T-cell (primary cell): ENCODE measurements at regions not wholly inside any gene's neighbourhood (a gene's known extent, or its start where the extent isn't known, plus 50 kb on each side); places are given as distances from the start of the nearest gene placed in this dataset.
"Not testable (repeated sequence)": the region's sequence is repeated elsewhere in the genome, so short reads cannot be mapped to it uniquely, and the experiment has no call there.

ENCODE experiments used
- ATAC-seq, 4 experiments: fragments of 200-7000 bp in 3 of 4; fragments of 150-1000 bp in 1 of 4; cut with Tn5 transposase; replicated peaks in 1 of 4; 1 replicate in 3 of 4; 2 replicates in 1 of 4; pipeline ENCODE4 v1.10.0; 2021; ENCODE audit warnings: moderate library complexity in 3 of 4, mild to moderate bottlenecking in 2 of 4, moderate number of reproducible peaks in 1 of 4
- CTCF ChIA-PET, 2 donors: fragments of 300-600 bp; sonication (Branson Sonifier 250); formaldehyde crosslinking; loops; one replicate each; lab custom pipeline; 2022; ENCODE audit warnings: antibody characterized with exemption in 2 of 2; lab: Charles Lee
- POLR2A ChIA-PET, 2 donors: fragments of 300-600 bp; sonication (Branson Sonifier 250); formaldehyde crosslinking; loops; one replicate each; lab custom pipeline; 2022; ENCODE audit warnings: antibody characterized with exemption in 2 of 2; lab: Charles Lee
- DNase-seq, 35 experiments: peaks; one replicate each; pipeline versions ENCODE4 v3.0.0 to v3.0.0-alpha.2; 2013 to 2023
- H3K27ac ChIP-seq: one replicate; pipeline ENCODE4 v1.5.1; 2013; ENCODE audit warnings: low read length
- H3K27me3 ChIP-seq, 2 experiments: replicated peaks in 1 of 2; 1 replicate in 1 of 2; 2 replicates in 1 of 2; pipeline versions ENCODE4 v1.6.1 to v1.7.0; 2013; ENCODE audit warnings: low read length in 1 of 2, mixed read lengths in 1 of 2; ENCODE audit not compliant: control insufficient read depth in 2 of 2, insufficient read depth in 2 of 2; ENCODE audit errors: extremely low read depth in 1 of 2
- H3K36me3 ChIP-seq, 2 donors: 1 replicate in 1 of 2; 2 replicates in 1 of 2; pipeline versions ENCODE4 v1.6.1 to v1.7.0; 2013; ENCODE audit warnings: low read length in 1 of 2; ENCODE audit not compliant: control insufficient read depth in 2 of 2, insufficient read depth in 1 of 2; ENCODE audit errors: extremely low read depth in 1 of 2
- H3K4me1 ChIP-seq, 2 experiments: 1 replicate in 1 of 2; 2 replicates in 1 of 2; pipeline versions ENCODE4 v1.6.1 to v1.7.0; 2013; ENCODE audit warnings: low read length in 2 of 2, mixed read lengths in 1 of 2; ENCODE audit not compliant: insufficient read depth in 2 of 2, control insufficient read depth in 1 of 2; ENCODE audit errors: extremely low read depth in 1 of 2
- H3K4me3 ChIP-seq, 2 donors: 1 replicate in 1 of 2; 2 replicates in 1 of 2; pipeline versions ENCODE4 v1.5.1 to v1.7.0; 2013; ENCODE audit warnings: mild to moderate bottlenecking in 2 of 2, low read length in 1 of 2, moderate library complexity in 1 of 2; ENCODE audit not compliant: control insufficient read depth in 1 of 2; ENCODE audit errors: extremely low read depth in 1 of 2
- H3K9me3 ChIP-seq: 2 replicates; pipeline ENCODE4 v1.7.0; 2013
- H3K27ac Mint-ChIP-seq, 2 donors: one replicate each; pipeline ENCODE4 v1.8.0; 2020 to 2021; ENCODE audit warnings: mild to moderate bottlenecking in 2 of 2, mixed read lengths in 2 of 2
- H3K27me3 Mint-ChIP-seq, 2 donors: one replicate each; pipeline ENCODE4 v1.8.0; 2021 to 2022; ENCODE audit warnings: mixed read lengths in 2 of 2
- H3K36me3 Mint-ChIP-seq: one replicate; pipeline ENCODE4 v1.8.0; 2021; ENCODE audit warnings: mixed read lengths
- H3K4me1 Mint-ChIP-seq, 3 donors: one replicate each; pipeline ENCODE4 v1.8.0; 2020 to 2022; ENCODE audit warnings: mixed read lengths in 3 of 3, mild to moderate bottlenecking in 1 of 3
- H3K4me3 Mint-ChIP-seq, 3 donors: one replicate each; pipeline ENCODE4 v1.8.0; 2020 to 2022; ENCODE audit warnings: mild to moderate bottlenecking in 3 of 3, mixed read lengths in 3 of 3, moderate library complexity in 3 of 3
- H3K9me3 Mint-ChIP-seq, 3 donors: one replicate each; pipeline ENCODE4 v1.8.0; 2020 to 2022; ENCODE audit warnings: mixed read lengths in 3 of 3
- WGBS: methylation state at CpG from one replicate; pipeline ENCODE4 v1.1.5; 2013; ENCODE audit warnings: missing lambda C conversion rate; ENCODE audit not compliant: insufficient coverage; 5-methylcytosine and 5-hydroxymethylcytosine counted together

DNA sequence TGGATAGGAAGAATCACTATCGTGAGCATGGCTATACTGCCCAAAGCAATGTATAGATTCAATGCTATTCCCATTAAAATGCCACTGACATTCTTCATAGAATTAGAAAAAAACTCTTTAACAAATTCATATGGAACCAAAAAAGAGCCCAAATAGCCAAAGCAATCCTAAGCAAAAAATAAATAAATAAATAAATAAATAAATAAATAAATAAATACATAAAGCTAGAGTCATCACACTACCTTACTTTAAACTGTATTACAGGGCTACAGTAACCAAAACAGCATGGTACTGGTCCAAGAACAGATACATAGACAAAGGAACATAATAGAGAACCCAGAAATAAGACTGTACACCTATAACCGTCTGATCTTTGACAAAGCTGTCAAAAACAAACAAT lies 180.4 kb upstream of the CDKN2B start:
- no CpG with 5 or more reads among the region's 2 CpGs for WGBS
- Mint-ChIP-seq H3K9me3 (no peaks in the 10 kb centered on the region), H3K4me1 (no peaks in the 10 kb centered on the region), H3K36me3 (no peaks in the 10 kb centered on the region), H3K4me3 (no peak overlapping the region), H3K27ac (no peak overlapping the region), H3K27me3 (no peaks in the 10 kb centered on the region)
- no peak for DNase-seq
- no peaks in the 10 kb centered on the region for H3K9me3 ChIP-seq
- no peaks in the 10 kb centered on the region for H3K4me1 ChIP-seq
- ChIA-PET POLR2A (no interaction called here), CTCF (no interaction called here)
- H3K27me3 ChIP-seq, result peaks cover 0 to 9% of the 10 kb centered on the region in 2 experiments
- H3K4me3 ChIP-seq, result no peak overlapping the region
- no peaks in the 10 kb centered on the region for H3K36me3 ChIP-seq
- ATAC-seq, result no peak
- no peak overlapping the region for H3K27ac ChIP-seq

GRCh38 chr9:22197000-22197399 lies 187.9 kb upstream of the CDKN2B start:
- H3K9me3 Mint-ChIP-seq, ATAC-seq, H3K9me3 ChIP-seq, H3K4me1 Mint-ChIP-seq, H3K27ac Mint-ChIP-seq, H3K4me3 Mint-ChIP-seq, CTCF ChIA-PET, H3K36me3 Mint-ChIP-seq, H3K27me3 Mint-ChIP-seq, H3K36me3 ChIP-seq, H3K4me1 ChIP-seq, POLR2A ChIA-PET, DNase-seq, H3K4me3 ChIP-seq, H3K27ac ChIP-seq: not testable (repeated sequence)
- peaks cover 0 to 13% of the 10 kb centered on the region in 2 experiments for H3K27me3 ChIP-seq
- WGBS, result 100% methylated on average over 1 of the region's 2 CpGs

GRCh38 chr9:22198681-22199080 lies 189.6 kb upstream of the CDKN2B start:
- Mint-ChIP-seq H3K27ac (no peak overlapping the region), H3K36me3 (no peaks in the 10 kb centered on the region), H3K27me3 (peaks cover 8 to 10% of the 10 kb centered on the region in 2 donors), H3K4me1 (peaks cover 2 to 9% (median 9%) of the 10 kb centered on the region in 3 donors), H3K9me3 (no peaks in the 10 kb centered on the region), H3K4me3 (no peak overlapping the region)
- ChIA-PET CTCF (no interaction called here), POLR2A (no interaction called here)
- DNase-seq, result no peak
- H3K27ac ChIP-seq, result no peak overlapping the region
- no peak overlapping the region for H3K4me3 ChIP-seq
- no peaks in the 10 kb centered on the region for H3K9me3 ChIP-seq
- H3K4me1 ChIP-seq, result no peaks in the 10 kb centered on the region
- H3K36me3 ChIP-seq, result no peaks in the 10 kb centered on the region
- H3K27me3 ChIP-seq, result peaks cover 0 to 13% of the 10 kb centered on the region in 2 experiments
- no peak for ATAC-seq

GRCh38 chr9:22201256-22201655 lies 192.2 kb upstream of the CDKN2B start:
- no peaks in the 10 kb centered on the region for H3K36me3 Mint-ChIP-seq
- Histone ChIP-seq H3K4me3 (no peak overlapping the region), H3K27ac (no peak overlapping the region), H3K9me3 (no peaks in the 10 kb centered on the region), H3K27me3 (peaks cover 0 to 13% of the 10 kb centered on the region in 2 experiments), H3K4me1 (no peaks in the 10 kb centered on the region), H3K36me3 (no peaks in the 10 kb centered on the region)
- H3K9me3 Mint-ChIP-seq, result no peaks in the 10 kb centered on the region
- WGBS, result no CpG with 5 or more reads among the region's 1 CpG
- ChIA-PET POLR2A (no interaction called here), CTCF (interaction anchor here in 1 of 2 donors (0.6 kb wide), 1 partner anchor 291 kb away, joined by 7 read pairs; no protein-coding TSS in a partner anchor)
- DNase-seq (no peak), ATAC-seq (no peak)
- no peak overlapping the region for H3K4me3 Mint-ChIP-seq
- peaks cover 2 to 12% (median 12%) of the 10 kb centered on the region in 3 donors for H3K4me1 Mint-ChIP-seq
- peaks cover 8 to 11% of the 10 kb centered on the region in 2 donors for H3K27me3 Mint-ChIP-seq
- no peak overlapping the region for H3K27ac Mint-ChIP-seq

DNA sequence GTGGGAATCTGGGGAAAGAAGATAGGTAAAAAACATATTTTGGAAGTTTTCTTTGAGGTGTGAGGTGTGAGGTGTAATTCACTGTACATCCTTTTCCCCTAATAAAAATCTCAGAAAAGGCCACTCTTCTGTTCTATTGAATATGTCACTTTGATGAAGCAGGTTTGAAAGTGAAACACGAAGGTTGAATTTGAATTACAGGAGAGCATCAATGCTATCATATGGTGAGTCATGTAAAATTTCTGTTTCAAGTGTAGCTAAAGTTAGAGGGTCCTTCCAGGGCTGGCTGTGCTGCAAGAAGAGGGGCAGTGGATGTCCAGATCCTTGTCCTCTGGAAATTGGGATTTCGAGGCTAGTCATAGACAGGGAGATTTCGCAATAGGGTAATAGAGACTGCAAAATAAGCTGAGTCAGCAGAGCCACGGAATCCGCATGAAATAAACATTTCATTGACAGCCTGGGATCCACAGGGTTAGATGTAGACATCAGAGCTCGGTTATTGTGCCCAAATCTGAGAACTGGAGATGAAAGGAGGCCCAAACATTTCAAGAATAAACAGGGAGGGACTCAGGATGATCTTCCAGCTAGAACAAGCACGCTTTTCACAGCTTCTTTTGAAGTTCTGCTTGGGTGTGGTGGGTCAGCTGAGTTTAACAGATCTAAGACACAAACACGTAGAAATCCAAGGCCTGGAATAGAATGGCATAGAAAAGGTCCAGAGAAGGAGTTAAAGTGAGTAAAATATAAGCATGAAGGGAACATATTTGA lies 194.4 kb upstream of the CDKN2B start:
- Mint-ChIP-seq H3K4me3 (no peak overlapping the region), H3K27me3 (peaks cover 5 to 8% of the 10 kb centered on the region in 2 donors), H3K36me3 (no peaks in the 10 kb centered on the region), H3K9me3 (no peaks in the 10 kb centered on the region), H3K4me1 (peaks cover 4 to 14% (median 14%) of the 10 kb centered on the region in 3 donors), H3K27ac (no peak overlapping the region)
- Histone ChIP-seq H3K27ac (no peak overlapping the region), H3K36me3 (no peaks in the 10 kb centered on the region), H3K27me3 (peaks cover 0 to 6% of the 10 kb centered on the region in 2 experiments), H3K9me3 (no peaks in the 10 kb centered on the region), H3K4me1 (no peaks in the 10 kb centered on the region), H3K4me3 (no peak overlapping the region)
- CTCF ChIA-PET, result interaction anchor here in 1 of 2 donors (0.7 to 0.8 kb wide), 2 partner anchors 221 to 809 kb away, joined by 3 to 4 read pairs; no protein-coding TSS in a partner anchor
- WGBS, result 50% methylated on average over 6 of the region's 8 CpGs
- no peak for ATAC-seq
- DNase-seq, result no peak
- POLR2A ChIA-PET, result no interaction called here

DNA sequence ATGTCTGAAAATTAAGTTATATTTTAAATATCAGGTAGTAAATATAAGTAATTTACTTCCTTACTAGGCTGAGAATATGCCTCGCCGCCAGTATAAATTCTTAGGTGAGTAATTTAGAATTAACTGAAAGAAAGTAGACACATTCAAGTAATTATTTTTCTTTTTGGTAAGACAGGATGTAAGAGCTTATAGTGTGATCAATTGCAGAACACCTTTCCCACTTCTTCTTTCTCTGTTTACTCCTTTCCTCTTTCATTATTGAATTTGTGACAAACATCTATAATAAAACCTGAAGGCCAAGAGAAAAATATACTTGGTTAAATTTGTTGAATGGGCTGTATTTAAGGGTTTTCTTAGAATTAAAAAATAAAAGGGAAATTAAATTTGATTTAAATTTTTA lies 195.1 kb upstream of the CDKN2B start:
- Mint-ChIP-seq H3K36me3 (no peaks in the 10 kb centered on the region), H3K9me3 (no peaks in the 10 kb centered on the region), H3K27me3 (peaks cover 2 to 5% of the 10 kb centered on the region in 2 donors), H3K4me1 (peaks cover 11 to 21% (median 21%) of the 10 kb centered on the region in 3 donors), H3K27ac (no peak overlapping the region), H3K4me3 (no peak overlapping the region)
- Histone ChIP-seq H3K9me3 (no peaks in the 10 kb centered on the region), H3K4me3 (no peak overlapping the region), H3K36me3 (no peaks in the 10 kb centered on the region), H3K27ac (no peak overlapping the region), H3K4me1 (peaks cover 0 to 5% of the 10 kb centered on the region in 2 experiments), H3K27me3 (peaks cover 0 to 6% of the 10 kb centered on the region in 2 experiments)
- DNase-seq (no peak), ATAC-seq (no peak)
- CTCF ChIA-PET, result interaction anchor here in 1 of 2 donors (0.8 kb wide), 2 partner anchors 35 to 222 kb away, joined by 3 read pairs; no protein-coding TSS in a partner anchor
- POLR2A ChIA-PET, result interaction anchor here (0.5 to 0.6 kb wide), 2 partner anchors 44 to 186 kb away, joined by 3 to 4 read pairs; no protein-coding TSS in a partner anchor
- WGBS, result no CpG with 5 or more reads among the region's 2 CpGs
